CD14-positive monocyte (primary cell): ENCODE measurements at regions not wholly inside any gene's neighbourhood (a gene's known extent, or its start where the extent isn't known, plus 50 kb on each side); places are given as distances from the start of the nearest gene placed in this dataset.

Experiments used
- DNase-seq, 3 donors: peaks; one replicate each; pipeline ENCODE4 v3.0.0-alpha.2; 2011 to 2022
- H2AFZ ChIP-seq: 2 replicates; pipeline ENCODE4 v1.6.0; 2012; ENCODE audit warnings: mild to moderate bottlenecking, low read depth, low read length, inconsistent platforms; ENCODE audit not compliant: insufficient read depth, poor library complexity, severe bottlenecking
- H3K27ac ChIP-seq, 2 donors: 1 replicate in 1 of 2; 2 replicates in 1 of 2; pipeline ENCODE4 v1.5.1; 2012 to 2013; ENCODE audit warnings: low read length in 2 of 2, control low read depth in 1 of 2, inconsistent platforms in 1 of 2, low read depth in 1 of 2, mild to moderate bottlenecking in 1 of 2
- H3K27me3 ChIP-seq, 2 donors: one replicate each; pipeline versions ENCODE4 v1.6.0 to v1.6.1; 2011 to 2013; ENCODE audit warnings: low read length in 2 of 2; ENCODE audit not compliant: control insufficient read depth in 2 of 2, insufficient read depth in 2 of 2
- H3K36me3 ChIP-seq, 2 donors: replicated peaks in 1 of 2; 1 replicate in 1 of 2; 2 replicates in 1 of 2; pipeline versions ENCODE4 v1.5.1 to v1.6.1; 2012 to 2013; ENCODE audit warnings: low read length in 2 of 2, control low read depth in 1 of 2, inconsistent platforms in 1 of 2, mild to moderate bottlenecking in 1 of 2; ENCODE audit not compliant: insufficient read depth in 2 of 2, control insufficient read depth in 1 of 2
- H3K4me1 ChIP-seq, 2 donors: 1 replicate in 1 of 2; 2 replicates in 1 of 2; pipeline versions ENCODE4 v1.5.1 to v1.6.1; 2012 to 2013; ENCODE audit warnings: low read length in 2 of 2, control low read depth in 1 of 2, inconsistent platforms in 1 of 2, mild to moderate bottlenecking in 1 of 2, moderate library complexity in 1 of 2; ENCODE audit not compliant: insufficient read depth in 2 of 2, control insufficient read depth in 1 of 2
- H3K4me2 ChIP-seq: replicated peaks from 2 replicates; pipeline ENCODE3; 2012; ENCODE audit warnings: low read length, moderate library complexity, mild to moderate bottlenecking; ENCODE audit not compliant: poor library complexity, severe bottlenecking; ENCODE audit errors: extremely low read depth
- H3K4me3 ChIP-seq, 3 experiments: fragments of 200-600 bp in 1 of 3; sonication (generic) in 1 of 3; replicated peaks in 1 of 3; 1 replicate in 2 of 3; 2 replicates in 1 of 3; pipeline ENCODE4 v1.5.1; 2011 to 2013; ENCODE audit warnings: low read length in 3 of 3, mild to moderate bottlenecking in 3 of 3, control low read depth in 2 of 3, low read depth in 2 of 3, inconsistent platforms in 1 of 3, moderate library complexity in 1 of 3
- H3K79me2 ChIP-seq: 2 replicates; pipeline ENCODE4 v1.6.0; 2012; ENCODE audit warnings: mild to moderate bottlenecking, control low read depth, inconsistent platforms, low read length, moderate library complexity; ENCODE audit not compliant: insufficient read depth
- H3K9ac ChIP-seq: 2 replicates; pipeline ENCODE4 v1.6.0; 2017; ENCODE audit warnings: low read length, mild to moderate bottlenecking; ENCODE audit not compliant: insufficient read depth, poor library complexity, severe bottlenecking
- H3K9me3 ChIP-seq, 2 donors: replicated peaks in 1 of 2; 1 replicate in 1 of 2; 2 replicates in 1 of 2; pipeline versions ENCODE4 v1.5.1 to v1.6.1; 2012 to 2013; ENCODE audit warnings: low read length in 2 of 2, control low read depth in 1 of 2; ENCODE audit not compliant: control insufficient read depth in 1 of 2, insufficient read depth in 1 of 2
- H4K20me1 ChIP-seq: 2 replicates; pipeline ENCODE4 v1.6.0; 2012; ENCODE audit warnings: mild to moderate bottlenecking, low read length, control low read depth, moderate library complexity; ENCODE audit not compliant: insufficient read depth
- H3K27ac Mint-ChIP-seq, 7 donors: one replicate each; pipeline ENCODE4 v1.8.0; 2020; ENCODE audit warnings: mild to moderate bottlenecking in 7 of 7, mixed read lengths in 7 of 7, moderate library complexity in 6 of 7, inconsistent platforms in 2 of 7
- H3K27me3 Mint-ChIP-seq, 3 donors: one replicate each; pipeline ENCODE4 v1.8.0; 2021 to 2022; ENCODE audit warnings: low read depth in 3 of 3, mild to moderate bottlenecking in 3 of 3, mixed read lengths in 3 of 3, moderate library complexity in 3 of 3, inconsistent platforms in 1 of 3
- H3K36me3 Mint-ChIP-seq, 2 donors: one replicate each; pipeline ENCODE4 v1.8.0; 2020; ENCODE audit warnings: mixed read lengths in 2 of 2, inconsistent platforms in 1 of 2, mild to moderate bottlenecking in 1 of 2
- H3K4me1 Mint-ChIP-seq: one replicate; pipeline ENCODE4 v1.8.0; 2020; ENCODE audit warnings: mild to moderate bottlenecking, mixed read lengths
- H3K4me3 Mint-ChIP-seq, 2 donors: one replicate each; pipeline ENCODE4 v1.8.0; 2020; ENCODE audit warnings: mild to moderate bottlenecking in 2 of 2, mixed read lengths in 2 of 2, moderate library complexity in 1 of 2
- H3K9me3 Mint-ChIP-seq, 7 donors: one replicate each; pipeline ENCODE4 v1.8.0; 2020 to 2022; ENCODE audit warnings: mixed read lengths in 7 of 7, mild to moderate bottlenecking in 6 of 7, moderate library complexity in 6 of 7, inconsistent platforms in 2 of 7
- CTCF ChIP-seq: fragments of 200-600 bp; IDR thresholded peaks from one replicate; pipeline ENCODE4 v1.8.0; 2022; ENCODE audit warnings: antibody characterized with exemption, mild to moderate bottlenecking
- WGBS: methylation state at CpG from one replicate; pipeline ENCODE4 v1.1.5; 2013; ENCODE audit warnings: missing lambda C conversion rate; ENCODE audit not compliant: insufficient coverage; 5-methylcytosine and 5-hydroxymethylcytosine counted together
- intact Hi-C, 2 donors: fragments of 100-400 bp; cut with micrococcal nuclease; formaldehyde crosslinking; loops; one replicate each; pipeline versions ENCODE4 v1.15.0 to v1.15.1; 2023

- no CpG with 5 or more reads among the region's 1 CpG for WGBS
These were observed 301.0 kb upstream of the GNAI1 start for GRCh38 chr7:79833616-79834015.

GRCh38 chr7:79828866-79829265, 305.8 kb upstream of the GNAI1 start:
- no peaks in the 10 kb centered on the region for H3K36me3 ChIP-seq
- no peaks in the 10 kb centered on the region for H3K4me1 Mint-ChIP-seq
- H3K9ac ChIP-seq: no peak overlapping the region
- H3K27ac Mint-ChIP-seq: no peak overlapping the region
- intact Hi-C loops: no loop called here
- H3K79me2 ChIP-seq: no peaks in the 10 kb centered on the region
- H3K4me2 ChIP-seq: no peak overlapping the region
- H3K4me3 ChIP-seq: no peak overlapping the region
- peaks cover 1 to 3% (median 2%) of the 10 kb centered on the region in 3 donors for H3K27me3 Mint-ChIP-seq
- H3K27ac ChIP-seq: no peak overlapping the region
- peaks cover 0 to 1% (median 0%) of the 10 kb centered on the region in 7 donors for H3K9me3 Mint-ChIP-seq
- no peaks in the 10 kb centered on the region for H3K4me1 ChIP-seq
- H3K4me3 Mint-ChIP-seq: no peak overlapping the region
- H3K9me3 ChIP-seq: no peaks in the 10 kb centered on the region
- no peak for TF ChIP-seq CTCF
- no peak for DNase-seq
- H4K20me1 ChIP-seq: no peaks in the 10 kb centered on the region
- no peak overlapping the region for H2AFZ ChIP-seq
- H3K36me3 Mint-ChIP-seq: no peaks in the 10 kb centered on the region
- H3K27me3 ChIP-seq: no peaks in the 10 kb centered on the region

More at GRCh38 chr7:79833616-79834015, 301.0 kb upstream of the GNAI1 start:
- no peaks in the 10 kb centered on the region for H3K4me1 ChIP-seq
- H3K4me1 Mint-ChIP-seq: no peaks in the 10 kb centered on the region
- H3K27me3 Mint-ChIP-seq: peaks cover 0 to 2% (median 0%) of the 10 kb centered on the region in 3 donors
- H3K9me3 Mint-ChIP-seq: peaks cover 0 to 3% (median 0%) of the 10 kb centered on the region in 7 donors
- TF ChIP-seq CTCF: no peak
- H3K36me3 ChIP-seq: no peaks in the 10 kb centered on the region
- H3K27ac ChIP-seq: no peak overlapping the region
- no peak overlapping the region for H3K4me3 Mint-ChIP-seq
- no peak overlapping the region for H3K4me3 ChIP-seq
- H3K9me3 ChIP-seq: no peaks in the 10 kb centered on the region
- no peak overlapping the region for H2AFZ ChIP-seq
- DNase-seq: no peak
- no peaks in the 10 kb centered on the region for H3K36me3 Mint-ChIP-seq
- H3K9ac ChIP-seq: no peak overlapping the region
- intact Hi-C loops: no loop called here
- H4K20me1 ChIP-seq: no peaks in the 10 kb centered on the region
- H3K27ac Mint-ChIP-seq: no peak overlapping the region
- no peak overlapping the region for H3K4me2 ChIP-seq
- H3K79me2 ChIP-seq: no peaks in the 10 kb centered on the region
- H3K27me3 ChIP-seq: no peaks in the 10 kb centered on the region
